ENCODE measurements at regions not wholly inside any gene's neighbourhood (a gene's known extent, or its start where the extent isn't known, plus 50 kb on each side); places are given as distances from the start of the nearest gene placed in this dataset.

- ChIA-PET CTCF (no interaction called here), POLR2A (no interaction called here)
- DNase-seq (no peak), ATAC-seq (no peak)
- intact Hi-C loops (cut with micrococcal nuclease): no loop called here
- no peak for TF ChIP-seq CTCF (IDR thresholded peaks at IDR 0.05)
- no peaks in the 10 kb centered on the region for H3K27me3 Mint-ChIP-seq
- H3K36me3 Mint-ChIP-seq (ENCODE audit: low read depth): no peaks in the 10 kb centered on the region
- peaks cover 11% of the 10 kb centered on the region for H3K9me3 Mint-ChIP-seq
- no peak overlapping the region for H3K27ac Mint-ChIP-seq
- H3K4me1 Mint-ChIP-seq (ENCODE audit: low read depth): no peaks in the 10 kb centered on the region
- H3K4me3 Mint-ChIP-seq: no peak overlapping the region
Measured at GRCh38 chr14:28515571-28515970, 251.0 kb upstream of the FOXG1 start.

DNA sequence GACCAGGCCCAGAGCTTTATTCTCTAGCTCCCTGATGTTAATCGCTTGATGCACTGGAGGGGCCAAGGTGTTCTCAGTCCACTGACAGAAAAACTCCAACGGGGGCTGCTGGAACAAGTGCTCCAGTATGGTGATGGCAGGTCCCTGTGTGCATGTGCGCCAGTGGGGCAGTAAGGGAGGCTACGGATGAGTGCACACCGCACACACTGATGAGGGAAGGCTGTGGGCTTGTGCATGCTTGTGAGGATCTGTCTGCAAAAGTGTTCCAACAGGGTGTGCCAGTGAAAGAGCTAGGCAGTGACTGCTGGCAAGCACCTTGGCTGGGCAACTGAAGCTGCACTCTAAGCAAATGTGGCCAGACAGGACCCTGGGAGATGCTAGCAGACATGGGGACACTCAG, 229.7 kb upstream of the FOXG1 start:
- H3K4me1 Mint-ChIP-seq (ENCODE audit: low read depth): no peaks in the 10 kb centered on the region
- CTCF ChIA-PET: no interaction called here
- no peaks in the 10 kb centered on the region for H3K27me3 Mint-ChIP-seq
- POLR2A ChIA-PET: no interaction called here
- H3K9me3 Mint-ChIP-seq: peaks cover 33% of the 10 kb centered on the region
- H3K4me3 Mint-ChIP-seq: no peak overlapping the region
- TF ChIP-seq CTCF (IDR thresholded peaks at IDR 0.05): no peak
- DNase-seq (no peak), ATAC-seq (no peak)
- intact Hi-C loops (cut with micrococcal nuclease): no loop called here
- no peaks in the 10 kb centered on the region for H3K36me3 Mint-ChIP-seq (ENCODE audit: low read depth)
- no peak overlapping the region for H3K27ac Mint-ChIP-seq

- POLR2A ChIA-PET: no interaction called here
- DNase-seq (no peak), ATAC-seq (no peak)
- Mint-ChIP-seq H3K4me1 (ENCODE audit: low read depth) (no peaks in the 10 kb centered on the region), H3K36me3 (ENCODE audit: low read depth) (no peaks in the 10 kb centered on the region), H3K27ac (no peak overlapping the region), H3K9me3 (peaks cover 12% of the 10 kb centered on the region), H3K4me3 (no peak overlapping the region), H3K27me3 (no peaks in the 10 kb centered on the region)
- no peak for TF ChIP-seq CTCF (IDR thresholded peaks at IDR 0.05)
- intact Hi-C loops (cut with micrococcal nuclease): no loop called here
- CTCF ChIA-PET: no interaction called here
Measured at GRCh38 chr14:28542040-28542439, 224.5 kb upstream of the FOXG1 start.

DNA sequence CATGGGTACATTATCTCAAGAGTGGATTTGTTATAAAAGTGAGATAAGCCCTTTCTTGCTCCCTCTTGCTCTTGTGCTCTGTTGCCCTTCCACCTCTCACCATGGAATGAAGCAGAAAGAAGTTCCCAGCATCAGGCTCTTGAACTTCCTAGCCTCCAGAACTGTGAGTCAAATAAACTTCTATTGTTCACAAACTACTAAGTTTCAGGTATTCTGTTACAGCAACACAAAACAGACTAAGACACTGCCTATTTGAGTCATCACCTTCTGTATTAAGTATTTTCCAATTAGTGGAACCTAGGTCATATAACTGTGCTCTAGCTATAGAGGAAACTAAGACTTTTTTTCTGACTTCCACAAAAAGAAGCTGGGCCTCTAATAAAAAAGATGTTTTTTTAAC, 201.2 kb upstream of the FOXG1 start:
- no peak for TF ChIP-seq CTCF (IDR thresholded peaks at IDR 0.05)
- DNase-seq (no peak), ATAC-seq (no peak)
- intact Hi-C loops (cut with micrococcal nuclease): no loop called here
- POLR2A ChIA-PET: no interaction called here
- Mint-ChIP-seq H3K27ac (no peak overlapping the region), H3K4me3 (no peak overlapping the region), H3K27me3 (no peaks in the 10 kb centered on the region), H3K4me1 (ENCODE audit: low read depth) (no peaks in the 10 kb centered on the region), H3K36me3 (ENCODE audit: low read depth) (no peaks in the 10 kb centered on the region), H3K9me3 (peaks cover 2% of the 10 kb centered on the region)
- CTCF ChIA-PET: no interaction called here

DNA sequence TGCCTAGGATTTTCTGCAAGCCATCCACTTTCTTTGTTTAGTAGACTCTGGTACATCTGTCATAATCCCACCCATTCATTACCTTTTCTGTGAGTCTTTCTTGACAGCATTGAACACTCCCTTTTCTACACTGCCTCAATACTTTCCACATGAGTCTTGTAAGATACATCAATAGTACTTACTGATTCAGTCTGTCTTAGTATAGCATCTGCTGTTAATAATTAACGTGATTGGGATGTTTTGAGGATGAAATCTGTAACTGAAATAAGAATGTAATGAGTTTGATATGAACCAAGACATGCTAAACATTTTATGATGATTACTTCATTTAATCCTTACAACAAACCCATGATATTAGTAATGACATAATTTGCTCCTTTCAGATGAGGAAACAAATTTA, 196.2 kb upstream of the FOXG1 start:
- no peak for TF ChIP-seq CTCF (IDR thresholded peaks at IDR 0.05)
- ChIA-PET CTCF (no interaction called here), POLR2A (no interaction called here)
- no peaks in the 10 kb centered on the region for H3K4me1 Mint-ChIP-seq (ENCODE audit: low read depth)
- DNase-seq (no peak), ATAC-seq (no peak)
- intact Hi-C loops (cut with micrococcal nuclease): no loop called here
- no peaks in the 10 kb centered on the region for H3K27me3 Mint-ChIP-seq
- no peaks in the 10 kb centered on the region for H3K36me3 Mint-ChIP-seq (ENCODE audit: low read depth)
- no peak overlapping the region for H3K4me3 Mint-ChIP-seq
- peaks cover 6% of the 10 kb centered on the region for H3K9me3 Mint-ChIP-seq
- H3K27ac Mint-ChIP-seq: no peak overlapping the region

Data from activated CD8-positive, alpha-beta T cell treated with anti-CD3 and anti-CD28 coated beads for 36 hours (primary cell).